Activated CD4-positive, CD25-positive, alpha-beta regulatory T cell treated with anti-CD3 and anti-CD28 coated beads, Interleukin-2, amount 50 U/mL, for 16 hours (primary cell): ENCODE measurements at regions not wholly inside any gene's neighbourhood (a gene's known extent, or its start where the extent isn't known, plus 50 kb on each side); places are given as distances from the start of the nearest gene placed in this dataset.

Experiments
- DNase-seq: peaks from one replicate; pipeline ENCODE4 v3.0.0-alpha.2; 2020; ENCODE audit warnings: low read depth, low spot score

DNA sequence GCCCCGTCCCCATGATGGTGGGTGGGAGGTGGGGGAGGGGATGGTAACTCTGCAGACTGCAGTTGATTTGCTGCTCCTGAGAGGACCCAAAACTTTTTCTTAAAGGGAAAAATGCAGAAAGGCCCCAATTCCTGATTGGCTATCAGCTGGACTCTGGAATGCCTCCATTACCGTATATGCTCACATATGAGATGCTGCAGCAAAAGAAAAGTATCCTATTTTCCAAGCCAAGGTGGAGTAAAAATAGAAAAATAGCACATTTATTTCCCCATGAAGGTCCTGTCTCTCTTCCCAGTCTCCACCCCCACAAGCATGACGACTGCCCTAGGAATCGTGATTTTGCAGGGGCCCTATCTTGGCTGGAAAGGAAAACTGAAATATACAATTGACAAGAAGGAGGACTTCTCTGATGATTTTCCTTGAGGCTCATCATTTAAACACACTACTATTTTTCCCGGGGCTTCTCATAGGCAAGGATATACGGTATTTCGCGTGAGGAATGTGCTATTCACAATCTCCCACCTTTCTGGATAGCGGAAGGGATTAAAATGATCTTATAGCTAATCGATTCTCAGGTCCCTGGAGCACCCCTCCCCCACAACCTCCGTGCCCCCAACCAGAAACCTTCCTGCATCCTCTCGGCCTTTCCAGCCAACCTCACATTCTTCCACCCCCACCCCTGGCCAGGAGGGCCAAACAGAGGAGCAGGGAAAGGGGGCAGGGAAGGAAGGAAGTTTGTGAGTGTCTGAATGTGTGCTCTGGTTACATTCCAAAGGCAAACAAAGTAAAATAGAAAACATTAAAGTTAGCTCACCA lies 138.9 kb upstream of the CCND2 start:
- no peak for DNase-seq

DNA sequence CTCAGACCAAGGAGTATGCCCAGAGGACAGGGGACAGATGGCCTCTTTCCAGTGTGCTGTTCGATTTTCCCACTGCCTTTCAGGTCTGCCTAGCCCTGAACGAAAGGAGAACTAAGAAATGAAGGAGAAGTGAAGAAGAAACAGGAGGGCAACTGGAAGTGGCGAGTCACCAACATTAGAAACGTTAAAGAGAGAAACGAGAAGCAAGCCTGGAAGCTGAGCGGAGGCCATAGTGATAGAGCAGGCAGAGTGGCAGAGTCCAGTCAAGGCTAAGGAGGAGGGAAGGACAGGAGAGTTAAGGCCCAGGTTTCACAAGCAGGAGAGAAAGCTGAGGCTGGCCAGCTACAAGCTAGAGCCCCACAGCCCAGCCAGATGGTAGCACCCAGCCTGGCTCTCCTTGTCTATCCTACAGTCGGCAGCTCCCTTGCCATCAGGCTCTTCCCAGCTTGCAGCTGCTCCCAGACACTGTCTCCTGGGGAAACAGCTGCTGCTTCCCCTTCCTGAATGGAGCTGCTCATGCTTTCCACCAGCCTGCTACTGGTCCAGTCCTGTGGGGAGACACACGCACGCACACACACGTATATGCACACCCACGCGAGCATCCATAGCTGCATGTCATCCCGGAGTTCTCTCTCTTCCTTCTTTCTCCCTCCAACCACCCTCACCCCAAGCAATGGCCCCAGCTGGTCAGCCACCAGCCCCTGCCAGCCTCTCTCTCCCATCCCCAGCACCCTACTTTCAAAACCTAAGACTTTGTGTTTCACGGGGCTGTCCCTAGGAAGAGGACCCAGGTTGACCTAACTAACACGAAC lies 139.7 kb upstream of the CCND2 start:
- DNase-seq: no peak

DNA sequence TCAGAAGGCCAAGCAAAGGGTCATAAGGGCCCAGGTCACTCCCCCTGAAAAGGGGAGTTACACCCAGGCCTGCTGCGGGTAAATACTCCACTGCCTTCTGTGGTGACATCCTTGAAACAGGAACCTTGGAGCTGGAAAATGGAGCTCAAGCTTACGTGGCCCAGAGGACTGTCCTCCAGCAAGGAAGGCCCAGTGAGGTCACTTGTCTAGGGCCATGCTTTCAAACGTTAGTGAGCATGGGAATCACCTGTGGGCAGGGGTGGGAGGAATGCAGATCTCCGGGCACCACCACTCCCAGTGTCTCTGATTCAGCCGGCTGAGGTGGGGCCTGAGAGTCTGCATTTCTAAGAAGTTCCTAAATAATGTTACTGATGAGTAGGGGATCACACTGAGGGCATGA lies 140.5 kb upstream of the CCND2 start:
- DNase-seq: no peak

DNA sequence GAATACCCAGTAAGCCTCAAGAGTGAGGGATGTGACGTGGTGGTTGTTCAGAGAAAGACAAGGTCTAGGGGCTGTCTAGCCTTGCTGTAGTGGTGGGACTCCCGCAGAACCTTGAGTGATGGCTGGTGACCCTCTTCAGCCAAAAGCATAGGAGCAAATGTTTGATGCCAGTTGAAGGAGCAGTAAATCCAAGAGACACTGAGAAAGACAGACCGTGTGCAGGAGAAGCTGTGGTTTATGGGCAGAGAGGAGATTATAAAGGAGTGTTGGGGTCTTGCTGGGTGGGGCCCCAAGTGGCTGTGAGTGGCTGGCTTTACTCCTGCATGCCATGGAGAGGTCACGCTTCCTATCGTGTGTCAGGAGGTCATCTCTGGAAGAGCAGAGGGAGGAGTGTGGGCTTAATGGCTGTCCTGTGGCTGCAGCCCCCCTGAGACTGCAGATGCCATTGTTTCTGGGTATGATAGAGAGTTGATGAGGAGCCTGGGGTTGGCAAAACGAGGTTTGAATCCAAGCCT lies 152.0 kb upstream of the CCND2 start:
- DNase-seq: no peak

DNA sequence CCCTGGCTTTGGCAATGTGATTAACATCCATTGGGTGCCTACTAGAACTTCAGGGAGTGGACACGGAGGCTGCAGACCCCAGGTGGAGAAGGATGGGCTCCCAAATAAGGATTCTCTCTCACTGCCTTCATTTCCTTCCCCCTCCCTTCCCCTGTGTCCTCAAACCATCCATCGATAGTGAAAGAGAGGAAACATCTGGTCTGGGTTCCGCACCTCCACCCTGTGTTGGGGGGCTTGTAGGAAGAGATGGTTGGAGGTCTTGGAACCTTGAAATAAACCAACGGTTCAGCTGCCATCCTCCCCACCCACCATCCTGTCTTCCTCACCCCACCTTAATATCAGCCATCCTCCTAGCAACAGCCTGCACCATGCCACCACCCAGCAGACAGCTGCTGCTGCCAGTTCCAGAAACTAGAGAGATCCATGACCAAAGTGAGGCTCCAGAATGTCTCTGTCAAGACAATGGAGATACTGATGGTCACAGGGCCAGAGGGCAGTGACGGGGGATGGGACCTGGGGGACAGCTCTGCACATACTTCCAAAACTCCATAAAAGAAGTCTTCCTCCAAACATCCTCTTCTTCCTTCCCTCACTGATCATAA lies 153.1 kb upstream of the CCND2 start:
- DNase-seq: no peak

DNA sequence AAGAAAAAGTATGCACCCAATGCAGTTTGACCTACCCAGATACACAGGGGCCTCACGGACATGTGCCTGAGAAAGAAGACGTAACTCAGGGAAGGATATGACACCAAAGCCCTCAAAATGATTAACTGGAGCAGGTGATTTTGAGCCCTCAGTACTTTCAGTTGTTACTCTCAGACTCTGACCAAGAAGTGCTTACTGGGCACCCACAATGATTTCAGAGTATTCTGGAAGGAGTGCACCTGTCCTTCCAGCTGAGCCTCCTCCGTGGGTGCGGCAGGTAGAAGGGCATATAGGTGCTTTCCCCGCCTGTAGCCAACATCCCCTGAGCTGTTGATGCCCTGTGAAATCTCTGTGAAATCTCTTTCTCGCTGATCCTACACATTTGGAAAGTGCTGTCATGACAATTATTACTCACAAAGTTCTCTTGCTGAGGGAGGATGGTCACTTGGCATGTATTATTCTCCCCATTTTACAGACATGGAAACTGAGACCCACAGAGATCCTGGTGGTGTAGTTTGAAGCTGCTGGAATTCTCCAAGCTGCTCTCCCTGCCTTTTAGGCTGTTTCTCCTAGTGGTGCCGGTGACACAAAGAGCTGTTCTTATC lies 154.3 kb upstream of the CCND2 start:
- DNase-seq: no peak

DNA sequence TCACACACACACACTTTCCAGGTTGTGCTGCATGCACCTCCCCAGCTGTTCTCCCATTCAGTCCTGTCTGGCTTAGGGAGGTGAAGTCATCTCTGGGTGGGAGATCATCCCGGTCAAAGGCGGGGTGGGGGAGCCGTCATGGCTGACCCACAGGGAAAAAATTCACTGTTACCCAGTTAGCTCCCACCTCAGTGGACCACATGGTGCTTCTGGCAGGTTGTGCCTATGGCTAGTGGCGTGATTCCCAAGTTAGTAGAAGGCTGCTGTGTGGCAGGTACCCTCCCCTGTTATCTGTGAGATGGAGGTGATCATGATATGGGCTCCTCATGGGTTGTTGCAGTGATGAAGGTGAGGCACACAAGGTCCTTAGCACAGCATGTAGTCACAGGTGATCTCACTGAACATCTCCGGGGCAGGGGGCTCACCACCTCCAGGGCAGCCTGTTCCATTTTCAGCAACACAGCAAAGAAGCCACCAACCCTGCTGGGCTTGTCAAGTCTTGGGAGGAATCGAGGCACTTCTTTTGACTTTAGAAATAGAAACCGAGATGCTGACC lies 154.9 kb upstream of the CCND2 start:
- DNase-seq: no peak

DNA sequence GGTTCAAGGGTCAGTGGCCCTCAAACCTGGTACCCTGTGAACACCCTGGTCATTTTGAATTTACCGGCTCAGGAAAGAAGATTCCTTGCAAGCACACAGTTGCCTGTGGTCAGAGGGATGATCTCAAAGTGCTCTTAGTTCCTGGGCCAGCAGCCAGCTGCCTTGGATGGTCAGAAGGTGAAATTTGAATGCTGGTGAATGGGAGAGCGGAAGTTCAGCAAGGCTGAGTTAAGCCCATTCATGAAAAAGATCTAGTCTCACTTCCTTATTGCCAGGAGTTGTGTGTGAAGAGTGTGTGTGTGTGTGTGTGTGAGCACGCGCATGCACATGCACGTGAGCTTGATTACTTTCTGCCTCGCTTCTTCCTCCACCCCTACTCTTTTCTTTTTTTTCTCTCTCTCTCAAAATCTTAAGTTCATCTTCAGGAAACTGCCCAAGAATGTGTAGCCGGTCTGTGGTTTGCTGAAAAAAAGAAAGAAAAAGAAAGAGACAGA lies 155.5 kb upstream of the CCND2 start:
- DNase-seq: no peak

DNA sequence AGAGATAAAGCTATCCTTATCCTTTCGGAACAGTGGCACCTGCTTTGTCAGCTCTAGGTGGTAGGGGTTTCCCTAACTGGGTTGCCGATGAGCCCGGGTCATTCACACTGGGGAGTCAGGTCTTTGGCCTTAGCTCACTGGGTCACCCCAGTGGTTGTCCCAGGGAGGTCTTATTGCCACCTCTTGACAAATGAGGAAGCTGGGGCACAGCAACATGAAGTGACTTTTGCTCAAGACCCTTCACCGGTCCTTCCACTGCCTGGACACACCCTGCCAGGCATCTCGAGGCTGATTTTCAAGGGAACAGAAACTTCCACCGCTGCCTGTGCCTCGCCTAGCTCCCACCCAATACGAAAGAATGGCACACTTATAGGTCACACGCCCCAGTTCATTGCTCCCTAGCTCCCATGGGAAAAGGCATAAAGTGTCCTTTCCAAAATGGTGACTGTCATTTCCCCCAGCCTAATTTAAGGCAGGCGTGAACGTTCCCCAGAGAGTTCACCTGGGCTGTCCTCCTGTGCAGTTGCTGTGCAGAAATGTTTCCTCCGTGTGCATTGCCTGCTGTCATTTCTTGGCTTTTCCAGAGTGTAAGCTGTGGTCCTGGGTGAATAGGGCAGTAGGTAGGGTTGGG lies 156.1 kb upstream of the CCND2 start:
- no peak for DNase-seq

DNA sequence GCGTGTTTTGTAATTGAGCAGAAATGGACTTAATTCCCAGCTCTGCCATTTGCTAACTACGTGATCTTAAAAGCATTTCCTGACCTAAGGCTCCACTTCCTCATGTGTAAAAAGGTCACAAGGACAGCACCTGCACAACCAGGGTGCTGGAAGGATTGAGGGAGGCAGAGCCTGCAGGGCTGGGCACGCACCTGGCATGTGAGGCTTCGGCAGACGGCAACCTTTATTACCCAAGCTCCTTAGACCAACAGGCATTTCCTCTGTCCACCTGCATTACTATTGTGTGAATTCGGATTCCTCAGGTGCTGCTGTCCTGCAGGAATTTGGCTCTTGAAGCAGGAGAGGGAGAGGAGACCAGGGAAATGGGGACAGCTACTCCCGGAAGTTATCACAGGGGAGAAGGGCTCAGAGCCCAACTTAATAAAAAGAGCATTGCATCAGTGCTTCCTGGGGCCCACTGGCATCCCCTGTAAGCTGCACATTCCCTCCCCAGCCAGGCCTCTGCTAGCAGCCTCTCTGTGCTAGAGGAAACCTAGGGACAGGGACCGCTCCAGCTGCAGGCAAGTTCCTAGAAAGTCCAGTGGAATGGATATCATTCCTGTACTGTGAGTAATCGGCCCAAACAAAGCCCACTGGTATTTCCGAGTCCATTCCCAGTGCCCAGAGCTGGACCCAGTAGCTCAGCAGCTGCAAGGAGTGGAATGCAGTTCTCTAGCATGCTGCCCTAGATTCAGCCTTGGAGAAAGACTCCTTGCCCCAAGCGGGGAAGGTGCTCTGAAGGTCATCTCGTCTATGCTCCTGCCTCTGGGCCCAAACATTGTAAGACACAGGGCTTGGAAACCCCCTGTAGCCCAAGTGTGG lies 157.1 kb upstream of the CCND2 start:
- DNase-seq: no peak

DNA sequence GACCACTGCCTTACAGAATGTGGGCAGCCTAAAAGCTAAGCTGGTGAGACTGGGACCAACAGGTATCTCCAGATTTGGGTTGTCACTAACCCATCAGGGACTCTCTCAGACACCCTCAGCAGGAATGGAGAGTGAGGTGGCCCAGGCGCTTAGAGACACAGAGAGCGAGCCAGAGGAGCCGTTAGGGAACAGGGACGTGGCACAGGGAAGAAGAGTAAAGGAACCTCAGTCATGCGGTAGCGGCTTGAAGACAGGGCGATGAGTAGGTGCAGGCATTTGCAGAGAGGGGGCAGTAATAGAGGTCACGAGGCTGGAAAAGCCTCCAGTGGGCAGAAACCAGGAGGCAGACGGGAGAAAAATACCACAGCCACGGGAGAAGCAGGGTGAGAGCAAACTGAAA lies 158.0 kb upstream of the CCND2 start:
- no peak for DNase-seq

DNA sequence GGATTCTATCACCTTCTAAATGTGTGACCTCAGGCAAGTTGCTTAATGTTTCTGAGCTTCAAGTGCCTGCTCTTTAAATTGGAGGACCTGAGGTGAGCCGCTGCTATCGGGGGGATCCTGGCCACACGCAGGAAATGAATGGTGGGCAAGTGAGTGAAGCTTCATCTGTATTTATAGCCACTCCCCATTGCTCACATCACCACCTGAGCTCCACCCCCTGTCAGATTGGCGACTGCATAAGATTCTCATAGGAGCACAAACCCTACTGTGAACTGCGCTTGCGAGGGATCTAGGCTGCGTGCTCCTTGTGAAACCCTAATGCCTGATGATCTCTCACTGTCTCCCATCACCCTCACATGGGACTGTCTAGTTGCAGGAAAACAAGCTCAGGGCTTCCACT lies 158.6 kb upstream of the CCND2 start:
- DNase-seq: no peak

DNA sequence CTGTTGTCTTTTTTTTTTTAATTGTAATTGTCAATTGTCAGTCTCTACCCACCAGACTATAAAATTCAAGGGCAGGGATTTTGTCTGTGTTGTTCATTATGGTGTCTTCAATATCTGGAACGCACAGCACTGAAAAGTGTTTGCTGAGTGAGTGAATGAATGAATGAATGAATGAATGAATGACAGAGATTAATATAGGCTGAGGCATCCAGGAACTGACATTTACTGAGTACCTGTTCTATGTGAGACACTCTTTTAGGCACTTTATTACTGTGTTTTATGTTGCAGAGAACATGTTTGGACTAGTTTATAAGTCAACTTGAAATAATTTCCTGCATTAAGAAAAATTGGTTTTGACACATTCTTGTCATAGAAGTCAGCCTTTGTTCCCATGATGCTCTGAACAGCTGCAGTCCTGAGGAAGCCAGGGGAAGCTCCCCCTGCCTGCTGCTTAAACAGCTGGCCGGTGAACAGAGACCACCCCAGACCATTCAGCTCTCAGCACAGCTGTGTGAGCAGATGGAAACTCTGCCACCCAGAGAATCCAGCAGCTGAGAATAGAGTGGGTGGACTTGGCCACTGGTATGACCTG lies 160.7 kb upstream of the CCND2 start:
- no peak for DNase-seq

DNA sequence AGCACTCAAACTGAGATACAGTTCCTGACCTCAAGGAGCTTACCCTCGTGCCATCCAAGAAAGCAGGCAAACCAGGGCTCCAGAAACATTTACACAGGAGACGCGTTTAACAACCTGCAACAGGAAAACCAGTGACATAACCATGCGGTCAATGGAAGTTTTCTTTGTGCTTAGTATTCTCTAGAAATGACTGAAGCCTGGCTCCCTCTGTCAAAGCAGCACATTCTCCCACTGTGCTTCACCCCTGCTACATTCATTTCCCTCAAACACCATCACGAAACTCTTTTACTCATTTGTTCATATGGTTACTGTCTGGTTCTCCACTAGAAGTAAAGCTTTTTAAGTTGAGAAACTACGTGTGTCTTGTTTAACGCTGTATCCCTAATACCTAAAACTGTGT lies 161.3 kb upstream of the CCND2 start:
- no peak for DNase-seq

DNA sequence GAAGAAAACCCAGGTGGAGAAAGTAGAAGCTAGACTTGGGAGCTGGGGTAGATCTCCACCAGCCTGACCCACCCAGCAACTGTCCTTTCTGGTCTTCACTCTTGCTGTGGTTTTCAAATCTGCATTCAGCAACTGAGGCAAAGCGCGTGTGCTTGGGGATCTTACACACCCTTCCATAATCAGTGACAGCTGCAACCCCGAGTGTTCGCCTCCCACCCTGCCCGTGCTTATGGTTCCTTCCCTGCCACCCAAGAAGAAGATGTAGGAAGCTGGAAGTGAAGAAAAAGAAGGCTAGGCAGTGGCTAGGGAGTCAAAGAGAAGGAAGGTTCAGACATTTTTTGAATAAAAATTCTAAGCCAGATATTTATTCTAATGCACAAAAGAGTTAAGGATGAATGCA lies 162.6 kb upstream of the CCND2 start:
- no peak for DNase-seq

DNA sequence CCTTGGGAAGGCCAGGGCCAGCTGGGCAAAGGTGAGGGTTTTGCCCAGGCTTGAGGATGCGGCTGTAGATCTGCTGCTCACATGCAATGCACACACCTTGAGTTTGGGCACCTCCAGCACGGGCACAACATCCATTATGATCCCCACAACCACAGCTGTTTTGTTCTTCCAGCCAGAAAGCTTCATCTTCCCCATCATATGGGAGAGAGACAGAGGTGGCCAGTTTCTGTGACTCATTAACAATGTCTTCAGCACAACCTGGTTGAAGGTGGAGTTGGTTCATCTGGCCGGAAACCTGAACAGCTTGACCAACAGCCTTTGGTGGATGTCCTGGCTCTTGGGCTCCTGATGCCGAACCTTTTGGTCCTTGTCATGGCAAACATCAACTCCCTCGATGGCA lies 163.7 kb upstream of the CCND2 start:
- DNase-seq: no peak

DNA sequence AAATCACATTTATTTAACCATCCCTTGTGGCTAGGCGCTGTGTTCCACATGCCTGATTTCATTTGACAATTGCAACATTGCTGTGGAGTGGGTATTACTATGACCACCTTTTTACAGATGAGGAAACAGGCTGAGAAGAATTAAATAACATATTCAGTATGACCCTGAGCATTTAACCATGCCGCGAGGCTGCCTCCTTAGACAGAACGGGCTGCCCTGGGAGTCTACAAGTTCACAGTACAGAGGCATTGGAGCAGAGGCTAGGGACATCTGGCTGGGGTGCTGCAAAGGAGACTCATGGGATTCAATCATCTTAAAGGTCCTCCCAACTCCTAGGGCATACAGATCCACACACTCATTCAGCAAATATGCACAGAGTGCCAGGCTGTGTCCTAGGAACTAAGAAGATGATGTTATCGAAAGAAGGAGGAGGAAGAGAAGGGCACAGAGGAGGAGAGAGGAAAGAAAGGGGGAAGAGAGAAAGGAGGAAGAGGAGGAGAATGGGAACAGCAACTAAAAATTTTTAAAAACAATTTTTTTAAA lies 164.7 kb upstream of the CCND2 start:
- DNase-seq: no peak

DNA sequence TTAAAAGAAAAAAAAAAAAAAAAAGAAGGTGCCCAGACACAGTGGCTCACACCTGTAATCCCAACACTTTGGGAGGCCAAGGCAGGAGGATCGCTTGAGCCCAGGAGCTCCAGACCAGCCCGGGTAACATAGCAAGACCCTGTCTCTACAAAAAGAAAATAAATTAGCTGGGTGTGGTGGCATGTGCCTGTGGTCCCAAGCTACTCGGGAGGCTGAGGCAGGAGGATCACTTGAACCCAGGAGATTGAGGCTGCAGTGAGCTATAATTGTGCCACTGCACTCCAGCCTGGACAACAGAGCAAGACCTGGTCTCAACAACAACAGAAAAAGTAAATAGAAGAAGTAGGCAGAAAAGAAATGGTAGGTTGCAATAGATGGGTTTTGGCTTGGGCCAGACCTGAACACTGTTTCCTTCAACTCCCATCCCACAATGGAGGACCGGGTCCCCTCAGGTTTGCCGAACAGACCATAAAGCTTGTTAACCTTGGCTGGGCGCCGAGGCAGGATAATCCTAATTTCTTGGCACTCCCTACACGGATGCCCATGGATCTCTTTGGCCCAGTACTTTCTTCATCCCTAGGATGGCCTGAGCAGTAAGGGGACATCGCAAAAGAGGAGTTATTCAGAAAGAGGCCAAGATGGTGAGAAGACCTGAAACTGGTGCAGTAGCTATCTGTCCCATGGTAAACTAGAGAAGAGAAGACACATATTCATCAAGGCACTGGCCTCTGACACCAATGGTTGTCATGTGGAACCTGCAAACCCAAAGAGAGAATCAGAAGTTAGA lies 165.5 kb upstream of the CCND2 start:
- DNase-seq: no peak

DNA sequence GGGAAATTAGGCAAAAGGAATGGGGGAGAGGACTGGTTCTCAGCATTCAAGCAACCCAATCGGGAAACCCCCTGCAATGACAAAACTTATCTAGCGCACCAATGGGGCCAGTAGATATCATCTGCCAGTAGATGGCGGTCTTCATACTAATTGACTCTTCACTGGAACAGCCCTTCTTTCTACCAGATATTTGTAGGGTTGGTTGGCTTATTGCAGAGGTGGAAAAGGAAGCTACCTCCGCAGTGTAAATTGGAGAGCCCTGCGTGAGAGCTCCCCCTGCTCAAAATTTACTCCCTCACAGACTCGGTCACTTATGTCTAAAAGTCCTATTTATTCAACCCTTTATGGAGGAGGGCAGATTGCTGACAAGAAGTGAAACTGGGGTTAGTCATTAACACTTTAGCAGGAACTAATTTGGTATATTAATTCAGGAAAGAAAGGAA lies 166.1 kb upstream of the CCND2 start:
- DNase-seq: peak; percentile 60
